ENCODE measurements at regions not wholly inside any gene's neighbourhood (a gene's known extent, or its start where the extent isn't known, plus 50 kb on each side); places are given as distances from the start of the nearest gene placed in this dataset.

GRCh38 chr5:96022971-96023370, 61.3 kb upstream of the ELL2 start:
- no peak for TF ChIP-seq CTCF (IDR thresholded peaks at IDR 0.05; ENCODE audit: insufficient read depth, low read length, missing control alignments)
- no peak overlapping the region for H3K4me3 ChIP-seq (ENCODE audit: low read depth, low read length)
- POLR2A ChIA-PET: no interaction called here
- CTCF ChIA-PET: interaction anchor here (0.6 to 1.0 kb wide), 2 partner anchors 9 to 12 kb away, joined by 3 read pairs; no protein-coding TSS in a partner anchor
- DNase-seq (ENCODE audit: low read depth, low spot score): no peak

- CTCF ChIA-PET: no interaction called here
- no peak for TF ChIP-seq CTCF (IDR thresholded peaks at IDR 0.05; ENCODE audit: insufficient read depth, low read length, missing control alignments)
These were observed 56.3 kb upstream of the ELL2 start for GRCh38 chr5:96017951-96018350.

GRCh38 chr5:96016216-96016615, 54.6 kb upstream of the ELL2 start:
- TF ChIP-seq CTCF (IDR thresholded peaks at IDR 0.05; ENCODE audit: insufficient read depth, low read length, missing control alignments): no peak
- ChIA-PET POLR2A (interaction anchor here (0.6 kb wide), 1 partner anchor 13 kb away, joined by 4 read pairs; no protein-coding TSS in a partner anchor), CTCF (interaction anchor here (1.7 kb wide), 1 partner anchor 14 kb away, joined by 3 read pairs; no protein-coding TSS in a partner anchor)
- DNase-seq (ENCODE audit: low read depth, low spot score): no peak
- H3K4me3 ChIP-seq (ENCODE audit: low read depth, low read length): no peak overlapping the region

More at GRCh38 chr5:96017951-96018350, 56.3 kb upstream of the ELL2 start:
- no peak overlapping the region for H3K4me3 ChIP-seq (ENCODE audit: low read depth, low read length)
- peak; percentile 90 for DNase-seq (ENCODE audit: low read depth, low spot score)
- POLR2A ChIA-PET: no interaction called here

- ChIA-PET POLR2A (interaction anchor here (0.6 kb wide), 1 partner anchor 13 kb away, joined by 4 read pairs; no protein-coding TSS in a partner anchor), CTCF (interaction anchor here (1.7 kb wide), 1 partner anchor 14 kb away, joined by 3 read pairs; no protein-coding TSS in a partner anchor)
- H3K4me3 ChIP-seq (ENCODE audit: low read depth, low read length): no peak overlapping the region
- TF ChIP-seq CTCF (IDR thresholded peaks at IDR 0.05; ENCODE audit: insufficient read depth, low read length, missing control alignments): no peak
- no peak for DNase-seq (ENCODE audit: low read depth, low spot score)
These were observed 54.1 kb upstream of the ELL2 start for GRCh38 chr5:96015709-96016108.

GRCh38 chr5:96014395-96014794, 52.7 kb upstream of the ELL2 start:
- H3K4me3 ChIP-seq (ENCODE audit: low read depth, low read length): no peak overlapping the region
- ChIA-PET POLR2A (no interaction called here), CTCF (interaction anchor here (1.7 kb wide), 1 partner anchor 12 kb away, joined by 3 read pairs; no protein-coding TSS in a partner anchor)
- no peak for DNase-seq (ENCODE audit: low read depth, low spot score)
- no peak for TF ChIP-seq CTCF (IDR thresholded peaks at IDR 0.05; ENCODE audit: insufficient read depth, low read length, missing control alignments)

- no peak overlapping the region for H3K4me3 ChIP-seq (ENCODE audit: low read depth, low read length)
- TF ChIP-seq CTCF (IDR thresholded peaks at IDR 0.05; ENCODE audit: insufficient read depth, low read length, missing control alignments): no peak
- ChIA-PET CTCF (no interaction called here), POLR2A (no interaction called here)
- DNase-seq (ENCODE audit: low read depth, low spot score): no peak
These were observed 51.6 kb upstream of the ELL2 start for GRCh38 chr5:96013254-96013653.

All from AG04449 (cell line).